Kidney (tissue), 13 donors: ENCODE measurements at regions not wholly inside any gene's neighbourhood (a gene's known extent, or its start where the extent isn't known, plus 50 kb on each side); places are given as distances from the start of the nearest gene placed in this dataset.

Source experiments
- DNase-seq, 5 donors: peaks; one replicate each; pipeline ENCODE4 v3.0.0-alpha.2; 2013 to 2020
- FAIRE-seq: peaks from 2 replicates; lab custom pipeline; 2012; peaks lifted over from hg19 to GRCh38; lab: Jason Lieb, UNC
- H3K27ac ChIP-seq, 2 donors: one replicate each; pipeline ENCODE4 v1.7.0; 2013; ENCODE audit warnings: low read depth in 2 of 2, low read length in 2 of 2, inconsistent platforms in 1 of 2
- H3K27me3 ChIP-seq: one replicate; pipeline ENCODE4 v1.7.1; 2013; ENCODE audit warnings: low read length, inconsistent platforms; ENCODE audit not compliant: control insufficient read depth, insufficient read depth
- H3K36me3 ChIP-seq, 3 donors: one replicate each; pipeline versions ENCODE4 v1.7.0 to v1.7.1; 2013; ENCODE audit warnings: low read length in 3 of 3, control low read depth in 1 of 3, inconsistent platforms in 1 of 3; ENCODE audit not compliant: insufficient read depth in 3 of 3, control insufficient read depth in 2 of 3
- H3K4me1 ChIP-seq, 3 donors: one replicate each; pipeline versions ENCODE4 v1.7.0 to v1.7.1; 2013; ENCODE audit warnings: low read length in 3 of 3, inconsistent platforms in 1 of 3, low read depth in 1 of 3; ENCODE audit not compliant: control insufficient read depth in 2 of 3, insufficient read depth in 2 of 3
- H3K4me3 ChIP-seq, 3 donors: one replicate each; pipeline versions ENCODE4 v1.7.0 to v1.8.1; 2013; ENCODE audit warnings: low read length in 3 of 3, control low read depth in 1 of 3, inconsistent platforms in 1 of 3
- H3K9ac ChIP-seq, 3 donors: one replicate each; pipeline versions ENCODE4 v1.7.0 to v1.7.1; 2013; ENCODE audit warnings: low read length in 3 of 3, control low read depth in 1 of 3, inconsistent platforms in 1 of 3
- H3K9me3 ChIP-seq, 3 donors: one replicate each; pipeline versions ENCODE4 v1.7.0 to v1.7.1; 2013; ENCODE audit warnings: low read length in 3 of 3, control low read depth in 1 of 3, inconsistent platforms in 1 of 3; ENCODE audit not compliant: control insufficient read depth in 2 of 3, insufficient read depth in 1 of 3
- CTCF ChIP-seq: IDR thresholded peaks from 3 replicates; pipeline ENCODE4 v1.5.1; 2012; ENCODE audit warnings: mild to moderate bottlenecking, moderate library complexity, borderline replicate concordance; ENCODE audit not compliant: insufficient read depth; ENCODE audit errors: extremely low read depth
- intact Hi-C: fragments of 100-400 bp; cut with DNase I; formaldehyde crosslinking; loops from one replicate; pipeline ENCODE4 v1.11.1; 2022
- donor health status: control.
- donor health status: control.
- donor health status: control.
- donor health status: control.
- donor health status: control.
- donor health status: DM: yes; HTN: yes; CAD: no.
- donor health status: Normal renal cell carcinoma (clear cell type).

- no peaks in the 10 kb centered on the region for H3K9me3 ChIP-seq
- TF ChIP-seq CTCF, result no peak
- intact Hi-C loops, result no loop called here
- DNase-seq (peak in 1 of 5 donors; percentile 57), FAIRE-seq (no peak)
- H3K4me1 ChIP-seq, result no peaks in the 10 kb centered on the region
- H3K9ac ChIP-seq, result no peak overlapping the region
- no peak overlapping the region for H3K4me3 ChIP-seq
- no peaks in the 10 kb centered on the region for H3K27me3 ChIP-seq
- no peaks in the 10 kb centered on the region for H3K36me3 ChIP-seq
- H3K27ac ChIP-seq, result no peak overlapping the region
These were observed 73.9 kb upstream of the IFNG-AS1 start for GRCh38 chr12:67915335-67915851.

GRCh38 chr12:67916266-67916970 is 72.8 kb upstream of the IFNG-AS1 start:
- no peak for TF ChIP-seq CTCF
- Histone ChIP-seq H3K4me3 (no peak overlapping the region), H3K4me1 (no peaks in the 10 kb centered on the region), H3K27ac (no peak overlapping the region), H3K9ac (no peak overlapping the region), H3K9me3 (no peaks in the 10 kb centered on the region), H3K36me3 (no peaks in the 10 kb centered on the region), H3K27me3 (no peaks in the 10 kb centered on the region)
- intact Hi-C loops, result no loop called here
- FAIRE-seq (no peak), DNase-seq (no peak)

GRCh38 chr12:67917811-67918210 is 71.4 kb upstream of the IFNG-AS1 start:
- no peaks in the 10 kb centered on the region for H3K4me1 ChIP-seq
- no peaks in the 10 kb centered on the region for H3K9me3 ChIP-seq
- DNase-seq (no peak), FAIRE-seq (no peak)
- H3K27ac ChIP-seq, result no peak overlapping the region
- H3K27me3 ChIP-seq, result no peaks in the 10 kb centered on the region
- no peak overlapping the region for H3K4me3 ChIP-seq
- intact Hi-C loops, result no loop called here
- H3K36me3 ChIP-seq, result no peaks in the 10 kb centered on the region
- TF ChIP-seq CTCF, result no peak
- no peak overlapping the region for H3K9ac ChIP-seq

GRCh38 chr12:67918441-67918840 is 70.8 kb upstream of the IFNG-AS1 start:
- no peak overlapping the region for H3K9ac ChIP-seq
- FAIRE-seq, result no peak
- no peaks in the 10 kb centered on the region for H3K36me3 ChIP-seq
- no peaks in the 10 kb centered on the region for H3K9me3 ChIP-seq
- intact Hi-C loops, result no loop called here
- H3K4me3 ChIP-seq, result no peak overlapping the region
- TF ChIP-seq CTCF, result no peak
- H3K27ac ChIP-seq, result no peak overlapping the region
- no peak for DNase-seq
- H3K27me3 ChIP-seq, result no peaks in the 10 kb centered on the region
- H3K4me1 ChIP-seq, result no peaks in the 10 kb centered on the region
